ENCODE measurements at regions not wholly inside any gene's neighbourhood (a gene's known extent, or its start where the extent isn't known, plus 50 kb on each side); places are given as distances from the start of the nearest gene placed in this dataset.

- no peak for DNase-seq (ENCODE audit: low read depth, low spot score)
- H3K4me3 ChIP-seq (ENCODE audit: low read depth, low read length), result no peak overlapping the region
- ChIA-PET CTCF (no interaction called here), POLR2A (no interaction called here)
- TF ChIP-seq CTCF (IDR thresholded peaks at IDR 0.05; ENCODE audit: insufficient read depth, low read length, missing control alignments), result no peak
Measured at GRCh38 chr1:56302878-56303277, 276.5 kb downstream of the PLPP3 start.

- no peak for TF ChIP-seq CTCF (IDR thresholded peaks at IDR 0.05; ENCODE audit: insufficient read depth, low read length, missing control alignments)
- peak; percentile 58 for DNase-seq (ENCODE audit: low read depth, low spot score)
- POLR2A ChIA-PET, result interaction anchor here (0.7 kb wide), 1 partner anchor 29 kb away, joined by 3 read pairs; no protein-coding TSS in a partner anchor
- CTCF ChIA-PET, result no interaction called here
- H3K4me3 ChIP-seq (ENCODE audit: low read depth, low read length), result no peak overlapping the region
Measured at GRCh38 chr1:56301791-56302190, 277.6 kb downstream of the PLPP3 start.

- ChIA-PET CTCF (no interaction called here), POLR2A (no interaction called here)
- TF ChIP-seq CTCF (IDR thresholded peaks at IDR 0.05; ENCODE audit: insufficient read depth, low read length, missing control alignments), result no peak
Measured at GRCh38 chr1:56300836-56301235, 278.5 kb downstream of the PLPP3 start.

GRCh38 chr1:56298866-56299265 is 280.5 kb downstream of the PLPP3 start:
- POLR2A ChIA-PET, result no interaction called here
- no peak for TF ChIP-seq CTCF (IDR thresholded peaks at IDR 0.05; ENCODE audit: insufficient read depth, low read length, missing control alignments)
- H3K4me3 ChIP-seq (ENCODE audit: low read depth, low read length), result no peak overlapping the region
- DNase-seq (ENCODE audit: low read depth, low spot score), result no peak
- CTCF ChIA-PET, result no interaction called here

More at GRCh38 chr1:56300836-56301235, 278.5 kb downstream of the PLPP3 start:
- no peak for DNase-seq (ENCODE audit: low read depth, low spot score)
- no peak overlapping the region for H3K4me3 ChIP-seq (ENCODE audit: low read depth, low read length)

GRCh38 chr1:56297904-56298303 is 281.5 kb downstream of the PLPP3 start:
- no peak for TF ChIP-seq CTCF (IDR thresholded peaks at IDR 0.05; ENCODE audit: insufficient read depth, low read length, missing control alignments)
- ChIA-PET CTCF (no interaction called here), POLR2A (no interaction called here)
- no peak overlapping the region for H3K4me3 ChIP-seq (ENCODE audit: low read depth, low read length)
- no peak for DNase-seq (ENCODE audit: low read depth, low spot score)

DNA sequence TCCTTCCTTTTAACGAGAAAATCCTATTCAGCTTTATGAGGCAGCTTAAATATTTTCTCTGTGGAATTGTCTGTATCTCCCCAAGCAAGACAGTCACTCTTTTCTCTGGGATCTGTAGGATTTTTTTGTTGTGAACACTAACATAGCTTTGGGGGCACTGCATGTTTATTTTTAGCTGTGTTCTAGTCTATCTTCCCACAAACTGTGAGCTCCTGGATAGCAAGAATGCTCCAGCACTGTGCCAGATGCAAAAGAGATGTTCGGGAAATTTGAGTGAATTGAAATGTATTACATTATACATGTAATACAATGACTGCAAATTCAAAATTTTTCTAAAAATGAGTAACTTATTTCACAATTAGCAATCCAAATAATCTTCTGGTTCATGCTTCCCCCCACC is 282.2 kb downstream of the PLPP3 start:
- TF ChIP-seq CTCF (IDR thresholded peaks at IDR 0.05; ENCODE audit: insufficient read depth, low read length, missing control alignments), result no peak
- CTCF ChIA-PET, result interaction anchor here (0.7 kb wide), 1 partner anchor 12 kb away, joined by 3 read pairs; no protein-coding TSS in a partner anchor
- POLR2A ChIA-PET, result no interaction called here
- no peak overlapping the region for H3K4me3 ChIP-seq (ENCODE audit: low read depth, low read length)
- no peak for DNase-seq (ENCODE audit: low read depth, low spot score)

All from AG04449 (cell line).